ENCODE measurements at regions not wholly inside any gene's neighbourhood (a gene's known extent, or its start where the extent isn't known, plus 50 kb on each side); places are given as distances from the start of the nearest gene placed in this dataset.

DNA sequence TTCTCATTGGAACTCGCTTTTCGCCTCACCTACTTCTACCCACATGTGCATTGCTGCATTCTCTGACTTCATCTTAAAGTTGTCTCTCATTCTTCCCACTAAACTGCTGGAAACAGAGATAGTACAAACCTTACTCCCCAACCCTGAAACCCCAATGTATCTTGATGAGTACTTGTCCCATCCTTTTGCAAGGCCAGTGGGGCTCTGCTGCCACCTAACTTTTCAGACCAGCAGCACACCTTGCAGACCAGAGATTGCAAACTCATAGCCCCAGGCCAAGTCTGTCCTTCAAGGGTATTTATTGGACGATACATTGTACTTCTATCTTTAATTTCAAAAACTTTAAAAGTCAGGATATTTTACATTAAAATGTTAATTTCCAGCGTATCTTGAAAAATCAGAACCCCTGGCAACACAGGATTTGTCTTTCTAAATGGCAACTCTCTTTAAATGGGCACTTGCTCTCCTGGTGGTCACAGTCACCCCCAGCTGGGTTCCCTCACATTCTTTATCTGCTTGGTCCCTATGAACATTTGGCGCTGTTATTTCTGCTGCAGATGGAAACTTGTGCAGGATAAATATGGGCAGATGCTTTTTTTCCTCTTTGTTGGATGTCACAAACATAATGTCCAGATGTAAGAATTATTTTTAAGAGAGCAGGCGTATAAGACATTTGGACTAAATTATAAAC is 83.9 kb downstream of the SOD2 start:
- H3K36me3 Mint-ChIP-seq = peaks cover 13% of the 10 kb centered on the region

DNA sequence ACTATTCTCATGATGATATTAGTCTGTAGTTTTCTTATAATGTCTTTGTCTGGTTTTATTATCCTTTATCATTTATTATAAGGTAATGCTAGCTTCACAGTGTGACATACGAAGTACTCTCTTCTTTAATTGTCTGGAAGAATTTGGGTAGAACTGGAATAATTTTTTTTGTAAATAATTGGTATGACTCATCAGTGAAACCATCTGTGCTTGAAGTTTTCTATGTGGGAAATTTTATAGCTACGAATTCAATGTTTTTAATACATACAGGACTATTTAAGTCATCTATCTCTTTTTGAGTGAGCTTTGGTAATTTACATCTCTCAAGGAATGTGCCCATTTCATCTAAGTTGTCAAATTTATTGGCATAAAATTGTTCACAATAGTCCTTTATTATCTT is 86.3 kb downstream of the SOD2 start:
- H3K27me3 Mint-ChIP-seq = peaks cover 2% of the 10 kb centered on the region
- no peaks in the 10 kb centered on the region for H3K9me3 Mint-ChIP-seq (ENCODE audit: low read depth)
- H3K4me1 Mint-ChIP-seq (ENCODE audit: low read depth) = no peaks in the 10 kb centered on the region
- H3K36me3 Mint-ChIP-seq = peaks cover 2% of the 10 kb centered on the region
- H3K27ac Mint-ChIP-seq = no peak overlapping the region
- no peak overlapping the region for H3K4me3 Mint-ChIP-seq

More for the DNA sequence above, 83.9 kb downstream of the SOD2 start:
- Mint-ChIP-seq H3K27me3 (no peaks in the 10 kb centered on the region), H3K27ac (no peak overlapping the region), H3K4me3 (no peak overlapping the region), H3K9me3 (ENCODE audit: low read depth) (no peaks in the 10 kb centered on the region), H3K4me1 (ENCODE audit: low read depth) (no peaks in the 10 kb centered on the region)

DNA sequence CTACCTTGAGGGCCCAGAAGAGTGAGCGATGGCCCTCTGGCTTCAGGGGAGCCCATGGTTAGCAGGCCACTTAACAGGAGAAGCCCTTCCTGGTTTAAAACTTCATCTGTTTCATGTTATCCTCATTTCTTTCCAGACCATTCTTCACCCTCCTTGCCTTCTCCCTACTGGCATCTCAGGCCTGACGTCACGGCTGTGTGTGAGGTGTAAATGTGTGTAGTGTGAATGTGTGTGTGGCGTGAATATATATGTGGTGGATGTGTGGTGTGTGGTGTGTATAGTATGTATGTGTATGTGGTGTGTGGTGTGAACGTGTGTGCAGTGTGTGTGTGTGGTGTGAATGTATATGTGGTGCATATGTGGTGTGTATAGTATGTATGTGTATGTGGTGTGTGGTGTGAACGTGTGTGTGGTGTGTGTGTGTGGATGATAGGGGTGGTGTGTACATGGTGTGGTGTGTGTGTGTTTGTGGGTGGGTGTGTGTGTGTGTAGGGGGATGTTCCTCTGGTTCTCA is 88.5 kb downstream of the SOD2 start:
- no peaks in the 10 kb centered on the region for H3K9me3 Mint-ChIP-seq (ENCODE audit: low read depth)
- H3K4me1 Mint-ChIP-seq (ENCODE audit: low read depth) = no peaks in the 10 kb centered on the region
- no peak overlapping the region for H3K27ac Mint-ChIP-seq
- H3K27me3 Mint-ChIP-seq = peaks cover 7% of the 10 kb centered on the region
- H3K4me3 Mint-ChIP-seq = no peak overlapping the region
- H3K36me3 Mint-ChIP-seq = peaks cover 2% of the 10 kb centered on the region

DNA sequence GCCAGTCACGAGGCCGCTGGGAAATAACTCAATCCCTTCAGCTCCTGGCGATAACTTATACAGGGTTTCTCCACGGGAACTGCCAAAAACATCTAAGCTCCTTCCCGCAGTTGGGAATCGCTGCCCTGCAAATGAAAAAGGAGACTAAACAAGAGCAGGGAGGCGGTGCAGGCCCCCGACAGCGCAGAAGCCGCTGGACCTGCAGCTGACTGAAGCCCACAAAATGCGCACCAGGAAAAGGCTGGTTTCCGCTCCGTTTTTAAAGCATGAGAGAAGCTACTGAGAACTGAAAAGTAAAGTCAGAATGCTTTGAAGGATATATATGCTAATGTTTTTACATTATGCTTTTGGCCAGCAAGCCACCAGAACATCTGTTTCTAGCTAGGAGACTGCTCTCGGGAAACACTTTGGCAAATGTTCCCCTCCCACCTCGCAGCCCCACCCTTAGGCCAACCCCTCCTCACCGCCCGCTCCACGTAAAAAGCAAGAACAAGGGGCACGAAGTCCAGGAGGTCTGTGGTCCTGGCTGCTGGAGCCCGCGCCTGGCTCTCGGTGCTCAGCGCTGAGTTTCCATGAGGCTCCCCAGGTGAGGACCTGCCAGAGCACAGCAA is 90.5 kb downstream of the SOD2 start:
- Mint-ChIP-seq H3K27me3 (peaks cover 7% of the 10 kb centered on the region), H3K36me3 (peaks cover 2% of the 10 kb centered on the region), H3K27ac (no peak overlapping the region), H3K4me3 (no peak overlapping the region), H3K4me1 (ENCODE audit: low read depth) (no peaks in the 10 kb centered on the region), H3K9me3 (ENCODE audit: low read depth) (no peaks in the 10 kb centered on the region)

DNA sequence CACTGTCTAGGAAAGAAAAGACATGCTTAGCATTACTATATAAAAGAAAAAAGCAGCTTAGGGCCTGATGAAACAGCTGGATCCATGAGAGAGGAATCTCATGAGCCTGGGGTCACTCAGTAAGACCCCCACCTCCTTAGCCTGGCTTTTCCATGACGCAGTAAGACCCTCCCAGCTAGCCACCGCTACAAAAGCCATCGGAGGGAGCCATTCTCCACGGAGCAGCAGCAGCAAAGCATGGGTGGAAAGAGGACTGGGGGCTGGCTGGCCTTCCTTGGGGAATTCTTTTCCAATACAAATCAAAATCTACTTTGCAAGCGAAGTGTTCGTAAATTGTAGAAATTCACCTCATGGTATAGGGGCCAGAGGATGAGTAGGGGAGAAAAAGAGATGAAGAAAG is 91.8 kb downstream of the SOD2 start:
- H3K4me1 Mint-ChIP-seq (ENCODE audit: low read depth) = no peaks in the 10 kb centered on the region
- H3K27ac Mint-ChIP-seq = no peak overlapping the region
- H3K4me3 Mint-ChIP-seq = no peak overlapping the region
- peaks cover 2% of the 10 kb centered on the region for H3K36me3 Mint-ChIP-seq
- H3K27me3 Mint-ChIP-seq = peaks cover 7% of the 10 kb centered on the region
- H3K9me3 Mint-ChIP-seq (ENCODE audit: low read depth) = no peaks in the 10 kb centered on the region

DNA sequence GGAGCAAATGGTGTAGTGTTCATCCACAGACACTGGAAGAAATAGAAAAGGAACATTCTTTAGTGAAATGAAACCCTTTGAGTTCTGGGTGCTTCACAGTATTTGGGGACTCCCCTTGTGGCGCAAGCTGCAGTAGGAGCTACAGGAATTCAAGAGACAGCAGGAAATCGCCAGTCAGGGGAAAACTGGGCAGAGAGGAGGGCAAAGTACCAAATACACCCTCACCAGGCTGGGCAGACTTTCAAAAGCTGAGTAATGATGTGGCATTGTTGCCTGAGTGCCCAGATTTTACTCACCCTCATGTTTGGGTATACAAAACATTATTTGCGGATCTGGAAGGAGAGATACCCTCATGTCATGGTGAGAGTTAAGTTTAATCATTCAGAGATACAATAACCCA is 97.9 kb downstream of the SOD2 start:
- Mint-ChIP-seq H3K27ac (peak overlapping the region; percentile 91), H3K4me3 (peak overlapping the region; percentile 40), H3K9me3 (ENCODE audit: low read depth) (no peaks in the 10 kb centered on the region), H3K27me3 (peaks cover 1% of the 10 kb centered on the region), H3K36me3 (no peaks in the 10 kb centered on the region), H3K4me1 (ENCODE audit: low read depth) (peaks cover 13% of the 10 kb centered on the region)

DNA sequence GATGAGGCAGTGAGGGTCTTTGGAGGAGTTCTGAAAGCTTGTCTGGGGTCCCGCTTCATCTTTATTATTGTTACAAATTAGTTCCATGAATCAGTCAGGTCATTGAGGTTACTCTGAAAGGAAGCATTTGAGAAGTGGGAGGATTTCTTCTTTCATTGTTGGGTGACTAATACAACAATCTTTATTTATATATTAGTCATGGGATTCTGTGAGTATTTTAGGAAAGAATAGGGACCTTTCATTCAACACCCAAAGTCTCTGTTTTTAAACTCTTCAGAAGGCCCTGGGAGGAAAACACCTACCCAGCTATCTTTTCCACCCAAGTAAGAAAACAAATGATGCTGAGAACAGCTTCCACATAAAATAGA is 98.3 kb downstream of the SOD2 start:
- Mint-ChIP-seq H3K4me1 (ENCODE audit: low read depth) (peaks cover 13% of the 10 kb centered on the region), H3K27ac (peak overlapping the region; percentile 91), H3K4me3 (peak overlapping the region; percentile 40), H3K9me3 (ENCODE audit: low read depth) (no peaks in the 10 kb centered on the region), H3K27me3 (peaks cover 1% of the 10 kb centered on the region), H3K36me3 (no peaks in the 10 kb centered on the region)

DNA sequence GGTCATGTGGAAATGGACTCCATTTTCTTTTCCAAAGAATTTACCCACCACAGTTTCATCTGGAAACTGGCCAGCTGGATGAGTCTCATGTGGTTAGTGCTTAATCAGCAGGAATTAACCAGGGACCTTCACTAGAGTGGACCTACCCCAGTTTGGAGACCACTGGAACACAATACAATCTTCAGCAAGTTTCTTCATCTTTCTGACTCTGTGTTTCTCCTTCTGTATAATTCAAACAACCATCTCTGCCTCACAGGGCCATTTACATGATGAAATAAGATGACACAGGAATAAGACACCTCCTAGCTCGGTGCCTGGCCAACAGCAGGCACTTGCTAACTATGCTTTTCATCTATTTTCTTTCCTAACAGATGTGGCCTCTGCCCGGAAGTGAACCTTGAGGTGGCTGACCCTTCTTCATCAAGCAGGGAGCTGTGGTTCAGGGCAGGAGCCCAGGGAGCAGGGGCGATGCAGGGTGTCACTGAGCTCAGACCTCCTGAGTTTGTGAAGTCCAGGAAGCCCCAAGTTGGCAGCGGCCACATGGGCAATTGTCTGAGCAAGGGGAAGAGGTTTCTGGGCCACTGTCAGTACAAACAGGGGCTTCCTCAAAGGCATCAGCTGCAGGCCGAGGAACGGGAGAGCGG is 98.8 kb downstream of the SOD2 start:
- peaks cover 1% of the 10 kb centered on the region for H3K27me3 Mint-ChIP-seq
- peak overlapping the region; percentile 71 for H3K27ac Mint-ChIP-seq
- peaks cover 13% of the 10 kb centered on the region for H3K4me1 Mint-ChIP-seq (ENCODE audit: low read depth)
- H3K36me3 Mint-ChIP-seq = no peaks in the 10 kb centered on the region
- no peaks in the 10 kb centered on the region for H3K9me3 Mint-ChIP-seq (ENCODE audit: low read depth)
- no peak overlapping the region for H3K4me3 Mint-ChIP-seq

DNA sequence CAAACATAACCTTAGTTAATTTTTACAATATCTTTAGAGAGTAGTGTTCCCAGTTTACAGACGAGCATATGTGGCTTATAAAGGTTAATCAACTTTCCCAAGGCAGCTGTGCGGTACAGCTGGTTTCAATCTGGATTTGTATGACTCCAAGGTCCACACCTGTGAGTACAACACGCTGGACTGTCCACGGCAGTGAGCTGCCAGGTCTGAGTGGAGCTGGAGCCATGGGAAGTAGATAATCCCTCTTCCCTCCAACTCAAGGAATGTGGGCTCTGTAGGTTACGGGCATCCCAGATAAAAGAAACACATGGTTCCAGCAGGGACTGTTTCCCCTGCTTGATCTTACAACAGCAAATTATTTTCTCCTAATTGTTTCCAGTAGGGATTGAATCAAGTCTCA is 102.2 kb downstream of the SOD2 start:
- no peaks in the 10 kb centered on the region for H3K9me3 Mint-ChIP-seq (ENCODE audit: low read depth)
- H3K4me3 Mint-ChIP-seq = no peak overlapping the region
- peaks cover 12% of the 10 kb centered on the region for H3K4me1 Mint-ChIP-seq (ENCODE audit: low read depth)
- no peak overlapping the region for H3K27ac Mint-ChIP-seq
- H3K36me3 Mint-ChIP-seq = no peaks in the 10 kb centered on the region
- peaks cover 1% of the 10 kb centered on the region for H3K27me3 Mint-ChIP-seq

DNA sequence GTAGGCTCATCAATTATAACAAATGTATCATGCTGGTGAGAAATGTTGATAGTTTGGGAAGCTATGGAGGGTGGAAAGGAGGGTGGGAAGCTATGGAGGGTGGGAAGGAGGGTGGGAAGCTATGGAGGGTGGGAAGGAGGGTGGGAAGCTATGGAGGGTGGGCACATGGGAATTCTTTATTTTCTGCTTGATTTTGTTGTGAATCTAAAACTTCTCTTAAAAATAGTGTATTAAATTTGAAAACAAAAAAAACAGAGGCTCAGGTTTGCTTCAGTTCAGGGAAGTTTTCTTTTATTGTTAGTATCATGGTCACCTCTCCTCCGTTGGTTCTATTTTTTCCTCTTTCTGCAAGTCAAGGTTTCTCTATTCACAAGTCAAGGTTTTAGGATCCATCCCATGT is 106.4 kb downstream of the SOD2 start:
- Mint-ChIP-seq H3K36me3 (no peaks in the 10 kb centered on the region), H3K4me1 (ENCODE audit: low read depth) (no peaks in the 10 kb centered on the region), H3K27ac (no peak overlapping the region), H3K9me3 (ENCODE audit: low read depth) (no peaks in the 10 kb centered on the region), H3K4me3 (no peak overlapping the region), H3K27me3 (peaks cover 2% of the 10 kb centered on the region)

DNA sequence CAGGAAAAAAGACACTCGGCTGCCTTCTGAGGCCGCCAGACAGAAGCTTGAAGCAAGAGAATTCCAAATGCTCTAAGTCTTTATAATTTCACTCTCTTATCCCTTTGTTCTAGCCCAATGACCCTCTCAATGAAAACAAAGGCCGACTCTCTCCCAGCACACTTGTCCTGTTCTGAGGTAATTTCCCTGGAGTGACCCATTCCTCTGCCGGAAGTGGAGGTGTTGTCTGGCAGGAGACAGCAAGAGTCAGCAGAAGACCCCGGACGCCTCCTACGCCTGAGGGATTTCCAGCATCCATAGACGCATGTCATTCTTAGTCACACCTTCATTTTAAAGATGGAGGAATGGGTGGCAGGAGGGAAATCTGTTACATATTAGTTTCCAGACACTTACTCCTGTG is 110.3 kb downstream of the SOD2 start:
- Mint-ChIP-seq H3K27ac (no peak overlapping the region), H3K4me1 (ENCODE audit: low read depth) (no peaks in the 10 kb centered on the region), H3K4me3 (no peak overlapping the region), H3K27me3 (peaks cover 5% of the 10 kb centered on the region), H3K9me3 (ENCODE audit: low read depth) (no peaks in the 10 kb centered on the region), H3K36me3 (no peaks in the 10 kb centered on the region)

DNA sequence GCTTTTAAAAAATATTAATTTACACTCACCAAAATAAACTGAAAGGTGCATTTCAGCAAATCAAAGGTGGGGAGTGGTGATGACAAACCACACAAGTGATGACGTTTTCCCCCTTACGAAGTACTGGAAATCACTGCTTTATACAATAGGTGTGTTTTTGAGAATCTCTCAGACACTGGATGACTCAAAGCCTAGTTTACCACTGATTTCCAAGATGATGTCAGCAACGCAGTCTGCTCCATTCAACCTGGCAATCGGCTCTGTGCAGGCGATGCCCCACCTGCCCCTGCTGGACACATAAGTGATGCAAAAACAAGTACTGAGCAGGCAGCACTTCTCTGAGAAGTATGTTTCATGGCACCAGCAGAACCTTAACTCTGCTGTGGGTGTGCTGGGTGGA is 114.4 kb downstream of the SOD2 start:
- no peaks in the 10 kb centered on the region for H3K9me3 Mint-ChIP-seq (ENCODE audit: low read depth)
- H3K36me3 Mint-ChIP-seq = no peaks in the 10 kb centered on the region
- peaks cover 19% of the 10 kb centered on the region for H3K27me3 Mint-ChIP-seq
- no peak overlapping the region for H3K4me3 Mint-ChIP-seq
- no peaks in the 10 kb centered on the region for H3K4me1 Mint-ChIP-seq (ENCODE audit: low read depth)
- no peak overlapping the region for H3K27ac Mint-ChIP-seq

DNA sequence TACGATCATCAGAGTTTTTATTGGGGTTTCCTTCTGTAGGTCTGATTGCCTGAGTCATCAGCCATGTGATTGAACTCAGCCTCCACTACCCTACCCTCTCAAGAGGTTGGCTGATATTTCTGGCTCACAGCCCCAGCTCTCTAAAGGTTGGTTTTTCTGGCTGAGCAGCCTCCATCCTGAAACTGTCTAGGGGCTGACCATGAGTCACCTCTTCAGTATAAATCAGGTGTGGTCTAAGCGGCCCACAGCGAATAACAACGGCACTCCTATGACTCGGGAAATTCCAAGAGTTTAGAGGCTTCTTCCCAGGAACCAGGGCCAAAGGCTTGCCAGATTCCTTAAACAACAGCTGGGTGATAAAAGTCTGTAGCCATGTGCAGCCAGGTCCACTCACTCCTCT is 115.5 kb downstream of the SOD2 start:
- Mint-ChIP-seq H3K27me3 (peaks cover 22% of the 10 kb centered on the region), H3K27ac (no peak overlapping the region), H3K9me3 (ENCODE audit: low read depth) (no peaks in the 10 kb centered on the region), H3K4me1 (ENCODE audit: low read depth) (no peaks in the 10 kb centered on the region), H3K4me3 (no peak overlapping the region), H3K36me3 (no peaks in the 10 kb centered on the region)

DNA sequence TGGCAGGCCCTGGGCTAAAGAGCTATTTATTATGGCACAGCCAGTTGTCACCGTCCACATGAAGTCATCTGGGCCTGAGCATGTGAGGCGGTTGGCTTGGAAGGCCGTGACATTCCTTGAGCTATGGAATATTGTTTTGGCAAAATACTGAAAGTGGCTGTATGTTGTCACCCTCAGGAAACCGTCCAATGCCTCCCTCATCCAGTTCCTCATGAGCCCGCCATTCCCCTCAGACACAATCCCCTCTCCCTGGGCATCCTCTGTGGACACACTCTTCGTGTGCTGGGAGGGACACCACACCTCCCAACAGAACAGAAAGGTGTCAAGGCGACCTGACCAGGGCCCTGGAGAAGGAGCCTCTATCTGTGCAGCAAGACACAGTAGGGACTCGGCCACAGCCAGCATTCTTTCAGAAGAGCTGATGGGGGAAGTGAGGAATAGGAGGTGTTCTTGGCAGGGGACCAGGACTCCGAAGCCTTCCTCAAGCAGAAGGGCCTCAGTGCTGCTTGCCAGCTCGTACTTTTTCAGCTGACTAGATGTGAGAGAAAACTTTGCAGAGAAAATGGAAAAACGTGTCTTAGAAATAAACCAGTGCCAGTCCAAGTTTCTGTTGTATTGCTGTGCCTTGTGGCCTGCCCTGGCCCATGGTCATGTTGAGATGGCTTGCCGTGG is 120.5 kb downstream of the SOD2 start:
- H3K27me3 Mint-ChIP-seq = peaks cover 19% of the 10 kb centered on the region

DNA sequence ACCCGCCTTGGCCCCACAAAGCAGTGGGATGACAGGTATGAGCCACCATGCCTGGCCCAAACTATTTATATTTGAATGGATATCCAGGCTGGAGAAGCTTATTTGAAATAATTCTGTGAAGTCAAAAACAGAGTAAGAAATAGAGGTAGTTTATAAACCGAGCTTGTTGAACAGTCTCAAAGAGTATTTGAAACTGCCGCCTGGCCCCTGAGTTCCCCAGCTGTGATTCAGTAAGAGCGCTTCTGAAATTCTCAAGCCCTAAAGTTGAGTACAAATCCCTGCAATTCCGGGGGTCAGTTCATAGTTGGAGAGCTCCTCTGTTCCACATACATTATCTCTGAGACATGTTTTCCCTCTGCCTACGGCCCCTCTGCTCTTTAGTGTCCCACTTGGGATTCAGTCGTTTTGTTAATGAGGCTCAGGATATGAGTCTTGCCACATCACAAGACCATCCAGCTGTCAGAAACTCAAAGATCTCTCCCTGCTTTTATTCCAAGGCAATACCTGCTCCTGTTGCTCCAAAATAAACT is 127.8 kb downstream of the SOD2 start:
- H3K27me3 Mint-ChIP-seq = peaks cover 5% of the 10 kb centered on the region
- H3K27ac Mint-ChIP-seq = no peak overlapping the region
- no peaks in the 10 kb centered on the region for H3K36me3 Mint-ChIP-seq
- H3K4me1 Mint-ChIP-seq (ENCODE audit: low read depth) = no peaks in the 10 kb centered on the region
- H3K4me3 Mint-ChIP-seq = no peak overlapping the region
- peaks cover 6% of the 10 kb centered on the region for H3K9me3 Mint-ChIP-seq (ENCODE audit: low read depth)

More for the DNA sequence above, 120.5 kb downstream of the SOD2 start:
- H3K9me3 Mint-ChIP-seq (ENCODE audit: low read depth) = peaks cover 9% of the 10 kb centered on the region
- H3K4me1 Mint-ChIP-seq (ENCODE audit: low read depth) = no peaks in the 10 kb centered on the region
- no peak overlapping the region for H3K4me3 Mint-ChIP-seq
- H3K36me3 Mint-ChIP-seq = no peaks in the 10 kb centered on the region
- no peak overlapping the region for H3K27ac Mint-ChIP-seq
